ENCODE measurements at regions not wholly inside any gene's neighbourhood (a gene's known extent, or its start where the extent isn't known, plus 50 kb on each side); places are given as distances from the start of the nearest gene placed in this dataset.

DNA sequence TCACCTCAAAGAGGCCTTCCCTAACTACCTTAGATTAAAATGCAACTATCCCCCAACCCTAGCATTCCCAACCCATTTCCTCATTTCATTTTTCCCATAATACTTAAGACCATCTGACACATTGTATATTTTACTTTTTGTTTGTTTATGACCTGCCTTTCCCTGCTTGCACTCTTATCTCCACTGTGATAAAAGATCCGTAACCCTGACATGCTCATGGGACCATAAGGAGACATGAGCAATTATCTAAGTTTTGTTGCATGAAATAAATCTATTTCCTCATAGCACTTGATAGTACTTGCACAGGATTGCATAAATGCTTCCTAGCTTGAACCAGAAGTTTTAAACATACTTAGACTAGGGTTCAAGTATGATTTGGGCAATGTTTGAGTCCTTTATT is 323.7 kb downstream of the NPR3 start:
- DNase-seq (ENCODE audit: low read depth in 1 of 2, low spot score in 1 of 2): no peak
- Histone ChIP-seq H3K27ac (no peak overlapping the region), H3K4me1 (0 out of 3 replicates have a peak, but pooled peaks cover 3% of the 10 kb centered on the region), H3K9me3 (no peaks in the 10 kb centered on the region), H3K4me2 (no peak overlapping the region), H3K4me3 (no peak overlapping the region)
- FAIRE-seq: no peak
- no peak for TF ChIP-seq CHD2 (IDR thresholded peaks at IDR 0.05; ENCODE audit: low read length, partially characterized antibody)
- ChIA-PET CTCF (no interaction called here), POLR2A (no interaction called here)
- no peak for ATAC-seq
- 88% methylated on average over 1 of the region's 1 CpG for WGBS (ENCODE audit: missing lambda C conversion rate)

DNA sequence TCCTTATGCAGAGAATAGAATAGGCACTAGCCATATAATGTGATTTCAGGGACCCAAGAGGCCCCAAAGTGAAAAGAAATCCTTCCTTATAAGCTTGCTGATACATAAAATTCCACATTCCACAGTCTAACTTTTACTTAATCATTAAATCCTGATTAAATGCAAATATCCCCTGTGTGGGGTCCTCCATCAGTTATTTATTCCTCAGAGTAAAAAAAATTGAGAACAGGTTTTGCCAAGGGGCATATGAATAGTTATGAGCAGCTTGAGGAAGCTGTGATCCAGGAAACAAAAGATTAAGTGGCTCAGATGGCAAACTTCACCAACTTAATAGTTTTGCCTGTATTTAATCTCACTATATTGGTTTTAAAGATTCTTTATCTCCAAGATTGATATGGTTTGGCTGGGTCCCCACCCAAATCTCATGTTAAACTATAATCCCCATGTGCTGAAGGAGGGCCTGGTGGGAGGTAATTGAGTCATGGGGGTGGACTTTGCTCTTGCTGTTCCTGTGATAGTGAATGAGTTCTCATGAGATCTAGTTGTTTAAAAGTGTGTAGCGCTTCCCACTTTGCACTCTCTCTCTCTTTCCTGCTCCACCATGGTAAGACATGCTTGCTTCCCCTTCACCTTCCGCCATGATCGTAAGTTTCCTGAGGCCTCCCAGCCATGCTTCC is 324.9 kb downstream of the NPR3 start:
- Histone ChIP-seq H3K4me1 (0 out of 3 replicates have a peak, but pooled peaks cover 3% of the 10 kb centered on the region), H3K4me2 (no peak overlapping the region), H3K9me3 (peaks cover 4% of the 10 kb centered on the region; the same call in 2 of the 3 replicates), H3K27ac (no peak overlapping the region), H3K4me3 (no peak overlapping the region)
- ChIA-PET CTCF (no interaction called here), POLR2A (no interaction called here)
- no peak for ATAC-seq
- no peak for DNase-seq (ENCODE audit: low read depth in 1 of 2, low spot score in 1 of 2)
- WGBS (ENCODE audit: missing lambda C conversion rate): 97% methylated on average over 3 of the region's 3 CpGs
- TF ChIP-seq CBX8 (IDR thresholded peaks at IDR 0.05) (no peak), TP53 (CRISPR knock-in tag; IDR thresholded peaks at IDR 0.05) (no peak), RFX5 (IDR thresholded peaks at IDR 0.05) (no peak), CBX2 (IDR thresholded peaks at IDR 0.05; ENCODE audit: borderline replicate concordance, low read depth) (no peak)
- TF ChIP-seq, protein P1, sequence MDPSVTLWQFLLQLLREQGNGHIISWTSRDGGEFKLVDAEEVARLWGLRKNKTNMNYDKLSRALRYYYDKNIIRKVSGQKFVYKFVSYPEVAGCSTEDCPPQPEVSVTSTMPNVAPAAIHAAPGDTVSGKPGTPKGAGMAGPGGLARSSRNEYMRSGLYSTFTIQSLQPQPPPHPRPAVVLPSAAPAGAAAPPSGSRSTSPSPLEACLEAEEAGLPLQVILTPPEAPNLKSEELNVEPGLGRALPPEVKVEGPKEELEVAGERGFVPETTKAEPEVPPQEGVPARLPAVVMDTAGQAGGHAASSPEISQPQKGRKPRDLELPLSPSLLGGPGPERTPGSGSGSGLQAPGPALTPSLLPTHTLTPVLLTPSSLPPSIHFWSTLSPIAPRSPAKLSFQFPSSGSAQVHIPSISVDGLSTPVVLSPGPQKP (IDR thresholded peaks at IDR 0.05; ENCODE audit: low read depth, low read length): no peak
- TF ChIP-seq, protein P2, sequence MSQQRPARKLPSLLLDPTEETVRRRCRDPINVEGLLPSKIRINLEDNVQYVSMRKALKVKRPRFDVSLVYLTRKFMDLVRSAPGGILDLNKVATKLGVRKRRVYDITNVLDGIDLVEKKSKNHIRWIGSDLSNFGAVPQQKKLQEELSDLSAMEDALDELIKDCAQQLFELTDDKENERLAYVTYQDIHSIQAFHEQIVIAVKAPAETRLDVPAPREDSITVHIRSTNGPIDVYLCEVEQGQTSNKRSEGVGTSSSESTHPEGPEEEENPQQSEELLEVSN (IDR thresholded peaks at IDR 0.05; ENCODE audit: borderline replicate concordance, low read depth): no peak
- FAIRE-seq: no peak

DNA sequence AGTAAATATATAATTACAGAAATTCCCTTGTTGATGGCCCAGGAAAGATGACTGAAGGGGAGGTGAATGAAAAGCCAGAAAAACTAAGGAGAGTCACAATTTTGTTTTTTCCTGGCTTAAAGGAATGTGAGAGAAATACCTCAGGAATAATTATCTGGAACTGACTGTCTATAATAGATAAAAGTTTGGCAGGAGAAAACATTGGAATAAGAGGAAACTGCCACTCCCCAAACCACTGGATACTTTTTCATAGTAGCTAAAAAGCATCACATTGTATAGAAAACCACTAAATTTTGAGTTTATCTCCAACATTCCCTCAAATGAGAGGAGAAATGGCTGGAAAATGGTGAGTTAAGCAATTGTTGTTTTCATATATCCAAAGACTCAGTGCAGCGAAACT is 326.0 kb downstream of the NPR3 start:
- DNase-seq (ENCODE audit: low read depth in 1 of 2, low spot score in 1 of 2) (no peak), ATAC-seq (no peak), FAIRE-seq (no peak)
- CTCF ChIA-PET: no interaction called here
- Histone ChIP-seq H3K4me3 (no peak overlapping the region), H3K27ac (no peak overlapping the region), H3K4me1 (0 out of 3 replicates have a peak, but pooled peaks cover 3% of the 10 kb centered on the region), H3K4me2 (no peak overlapping the region), H3K9me3 (peaks cover 6% of the 10 kb centered on the region; the same call in 2 of the 3 replicates)
- POLR2A ChIA-PET: no interaction called here
- TF ChIP-seq MAZ (IDR thresholded peaks at IDR 0.05; ENCODE audit: borderline replicate concordance, low read depth, low read length) (no peak), POLR2AphosphoS2 (conservative IDR thresholded peaks at IDR 0.05; ENCODE audit: low read length) (no peak), RFX5 (IDR thresholded peaks at IDR 0.05) (no peak), FOXS1 (CRISPR knock-in tag; IDR thresholded peaks at IDR 0.05) (no peak), MYC (IDR thresholded peaks at IDR 0.05; ENCODE audit: borderline replicate concordance, low read length) (no peak), NPAS2 (CRISPR knock-in tag; IDR thresholded peaks at IDR 0.05; ENCODE audit: borderline replicate concordance) (no peak), EP300 (IDR thresholded peaks at IDR 0.05) (no peak), SREBF2 (IDR thresholded peaks at IDR 0.05) (no peak), EHMT2 (IDR thresholded peaks at IDR 0.05; ENCODE audit: low read depth) (no peak), BHLHE40 (IDR thresholded peaks at IDR 0.05; ENCODE audit: low read depth, low read length) (no peak), KDM1A (IDR thresholded peaks at IDR 0.05; ENCODE audit: low read depth) (no peak), PHF8 (IDR thresholded peaks at IDR 0.05; ENCODE audit: borderline replicate concordance, low read depth) (no peak), RAD21 (conservative IDR thresholded peaks at IDR 0.05 in 1 of 2, IDR thresholded peaks at IDR 0.05 in 1 of 2) (no peak), HOXB13 (CRISPR knock-in tag; IDR thresholded peaks at IDR 0.05; ENCODE audit: low read depth) (no peak), CBX2 (IDR thresholded peaks at IDR 0.05; ENCODE audit: borderline replicate concordance, low read depth) (no peak), KDM5A (IDR thresholded peaks at IDR 0.05) (no peak), CBX8 (IDR thresholded peaks at IDR 0.05) (no peak)
- TF ChIP-seq, protein P3, sequence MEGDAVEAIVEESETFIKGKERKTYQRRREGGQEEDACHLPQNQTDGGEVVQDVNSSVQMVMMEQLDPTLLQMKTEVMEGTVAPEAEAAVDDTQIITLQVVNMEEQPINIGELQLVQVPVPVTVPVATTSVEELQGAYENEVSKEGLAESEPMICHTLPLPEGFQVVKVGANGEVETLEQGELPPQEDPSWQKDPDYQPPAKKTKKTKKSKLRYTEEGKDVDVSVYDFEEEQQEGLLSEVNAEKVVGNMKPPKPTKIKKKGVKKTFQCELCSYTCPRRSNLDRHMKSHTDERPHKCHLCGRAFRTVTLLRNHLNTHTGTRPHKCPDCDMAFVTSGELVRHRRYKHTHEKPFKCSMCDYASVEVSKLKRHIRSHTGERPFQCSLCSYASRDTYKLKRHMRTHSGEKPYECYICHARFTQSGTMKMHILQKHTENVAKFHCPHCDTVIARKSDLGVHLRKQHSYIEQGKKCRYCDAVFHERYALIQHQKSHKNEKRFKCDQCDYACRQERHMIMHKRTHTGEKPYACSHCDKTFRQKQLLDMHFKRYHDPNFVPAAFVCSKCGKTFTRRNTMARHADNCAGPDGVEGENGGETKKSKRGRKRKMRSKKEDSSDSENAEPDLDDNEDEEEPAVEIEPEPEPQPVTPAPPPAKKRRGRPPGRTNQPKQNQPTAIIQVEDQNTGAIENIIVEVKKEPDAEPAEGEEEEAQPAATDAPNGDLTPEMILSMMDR (IDR thresholded peaks at IDR 0.05): no peak
- TF ChIP-seq, protein P4, sequence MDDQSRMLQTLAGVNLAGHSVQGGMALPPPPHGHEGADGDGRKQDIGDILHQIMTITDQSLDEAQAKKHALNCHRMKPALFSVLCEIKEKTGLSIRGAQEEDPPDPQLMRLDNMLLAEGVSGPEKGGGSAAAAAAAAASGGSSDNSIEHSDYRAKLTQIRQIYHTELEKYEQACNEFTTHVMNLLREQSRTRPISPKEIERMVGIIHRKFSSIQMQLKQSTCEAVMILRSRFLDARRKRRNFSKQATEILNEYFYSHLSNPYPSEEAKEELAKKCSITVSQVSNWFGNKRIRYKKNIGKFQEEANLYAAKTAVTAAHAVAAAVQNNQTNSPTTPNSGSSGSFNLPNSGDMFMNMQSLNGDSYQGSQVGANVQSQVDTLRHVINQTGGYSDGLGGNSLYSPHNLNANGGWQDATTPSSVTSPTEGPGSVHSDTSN (IDR thresholded peaks at IDR 0.05): no peak
- WGBS (ENCODE audit: missing lambda C conversion rate): 79% methylated on average over 1 of the region's 1 CpG

Data from A549 (cell line).